ENCODE measurements at regions not wholly inside any gene's neighbourhood (a gene's known extent, or its start where the extent isn't known, plus 50 kb on each side); places are given as distances from the start of the nearest gene placed in this dataset.

DNA sequence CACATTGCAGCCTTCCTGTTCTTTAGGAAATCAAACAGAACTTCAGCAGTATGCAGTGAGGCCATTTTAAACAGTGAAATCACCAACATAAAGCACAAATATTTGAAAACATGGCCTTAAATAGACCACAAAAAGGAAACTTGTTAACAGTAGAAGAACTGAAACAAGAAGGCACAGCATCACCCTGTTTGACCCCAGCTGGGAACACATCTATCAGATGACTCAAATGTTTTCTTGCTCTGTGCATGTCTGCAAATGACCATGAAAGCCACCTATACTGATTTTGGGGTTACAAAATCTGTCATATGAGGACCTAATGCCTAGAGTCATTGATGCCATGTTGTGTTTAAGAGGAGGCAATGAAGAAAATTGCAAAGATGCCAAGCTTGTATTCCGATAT is 123.8 kb upstream of the ADGRF1 start:
- TF ChIP-seq, protein P1, sequence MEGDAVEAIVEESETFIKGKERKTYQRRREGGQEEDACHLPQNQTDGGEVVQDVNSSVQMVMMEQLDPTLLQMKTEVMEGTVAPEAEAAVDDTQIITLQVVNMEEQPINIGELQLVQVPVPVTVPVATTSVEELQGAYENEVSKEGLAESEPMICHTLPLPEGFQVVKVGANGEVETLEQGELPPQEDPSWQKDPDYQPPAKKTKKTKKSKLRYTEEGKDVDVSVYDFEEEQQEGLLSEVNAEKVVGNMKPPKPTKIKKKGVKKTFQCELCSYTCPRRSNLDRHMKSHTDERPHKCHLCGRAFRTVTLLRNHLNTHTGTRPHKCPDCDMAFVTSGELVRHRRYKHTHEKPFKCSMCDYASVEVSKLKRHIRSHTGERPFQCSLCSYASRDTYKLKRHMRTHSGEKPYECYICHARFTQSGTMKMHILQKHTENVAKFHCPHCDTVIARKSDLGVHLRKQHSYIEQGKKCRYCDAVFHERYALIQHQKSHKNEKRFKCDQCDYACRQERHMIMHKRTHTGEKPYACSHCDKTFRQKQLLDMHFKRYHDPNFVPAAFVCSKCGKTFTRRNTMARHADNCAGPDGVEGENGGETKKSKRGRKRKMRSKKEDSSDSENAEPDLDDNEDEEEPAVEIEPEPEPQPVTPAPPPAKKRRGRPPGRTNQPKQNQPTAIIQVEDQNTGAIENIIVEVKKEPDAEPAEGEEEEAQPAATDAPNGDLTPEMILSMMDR (IDR thresholded peaks at IDR 0.05): no peak

DNA sequence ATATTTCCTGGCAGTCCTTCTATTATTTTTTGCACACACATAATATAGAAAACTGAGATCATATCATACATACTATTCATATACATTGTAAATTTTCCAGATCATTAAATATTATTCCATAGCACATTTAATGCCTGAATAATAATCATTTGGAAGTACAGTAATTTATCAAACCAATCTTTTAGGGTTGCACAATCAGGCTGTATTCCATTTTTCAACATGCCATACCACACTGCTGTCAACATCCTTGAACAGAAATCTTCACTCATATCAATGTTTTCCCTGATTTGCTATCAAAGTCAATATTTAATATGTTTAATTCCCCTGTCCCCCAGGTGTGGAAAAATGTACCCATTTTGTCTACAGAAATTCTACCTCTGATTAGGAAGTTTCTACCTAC is 122.7 kb upstream of the ADGRF1 start:
- TF ChIP-seq, protein P1 (IDR thresholded peaks at IDR 0.05): no peak

DNA sequence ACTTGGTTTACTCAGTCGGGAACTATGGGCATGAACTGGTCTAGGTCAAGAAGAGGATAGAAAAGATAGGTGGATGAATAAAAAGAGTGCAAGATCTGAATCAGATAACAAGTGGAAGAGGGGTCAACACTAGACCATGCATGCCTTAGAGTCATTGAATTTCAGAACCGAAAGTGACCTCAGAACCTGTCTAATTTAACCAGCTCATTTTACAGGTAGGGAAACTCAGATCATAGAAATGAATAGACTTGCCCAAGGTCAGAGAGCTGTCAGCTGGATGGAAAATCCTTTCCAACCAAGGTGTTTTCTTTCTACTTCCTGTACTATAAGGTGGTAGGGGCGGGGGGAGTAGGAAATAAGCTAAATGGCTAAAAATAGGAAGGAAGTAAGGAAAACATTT is 121.4 kb upstream of the ADGRF1 start:
- TF ChIP-seq, protein P1 (IDR thresholded peaks at IDR 0.05): no peak

DNA sequence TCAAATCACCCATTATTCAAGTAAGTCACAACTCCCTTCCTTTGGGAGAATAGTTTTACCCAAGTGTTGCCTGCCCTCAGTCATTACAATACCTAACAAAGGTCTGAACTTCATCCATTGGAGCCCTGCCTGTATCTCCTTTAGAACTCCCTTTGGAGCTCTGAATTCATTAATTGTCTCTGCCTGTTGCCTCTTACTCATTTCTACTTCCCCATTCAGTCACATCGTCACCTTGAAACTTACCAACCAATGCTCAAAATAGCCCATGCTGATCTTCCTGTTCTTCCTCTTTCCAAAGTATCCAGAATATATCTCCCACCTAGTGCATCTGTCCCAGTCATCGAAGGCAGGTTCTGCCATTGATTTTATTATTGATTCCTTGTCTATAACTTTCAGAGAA is 120.7 kb upstream of the ADGRF1 start:
- TF ChIP-seq, protein P1 (IDR thresholded peaks at IDR 0.05): no peak

DNA sequence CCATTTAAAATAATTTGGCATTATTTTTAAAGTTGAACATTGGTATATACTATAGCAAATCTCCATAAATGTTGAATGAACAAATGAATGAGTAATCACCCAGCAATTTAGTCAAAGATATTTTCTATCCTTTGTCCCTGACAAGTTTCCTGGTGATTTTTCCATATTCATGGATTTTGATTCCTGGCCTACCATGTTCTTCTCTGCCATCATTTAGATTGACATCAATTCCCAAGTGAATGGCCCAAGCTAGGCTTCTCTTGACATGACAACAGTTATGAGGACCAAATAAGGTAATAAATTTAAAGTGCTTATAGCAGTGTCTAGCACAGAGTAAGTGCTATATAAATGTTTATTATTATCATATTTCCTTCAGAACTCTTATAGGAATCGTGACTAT is 120.1 kb upstream of the ADGRF1 start:
- TF ChIP-seq, protein P1 (IDR thresholded peaks at IDR 0.05): no peak

DNA sequence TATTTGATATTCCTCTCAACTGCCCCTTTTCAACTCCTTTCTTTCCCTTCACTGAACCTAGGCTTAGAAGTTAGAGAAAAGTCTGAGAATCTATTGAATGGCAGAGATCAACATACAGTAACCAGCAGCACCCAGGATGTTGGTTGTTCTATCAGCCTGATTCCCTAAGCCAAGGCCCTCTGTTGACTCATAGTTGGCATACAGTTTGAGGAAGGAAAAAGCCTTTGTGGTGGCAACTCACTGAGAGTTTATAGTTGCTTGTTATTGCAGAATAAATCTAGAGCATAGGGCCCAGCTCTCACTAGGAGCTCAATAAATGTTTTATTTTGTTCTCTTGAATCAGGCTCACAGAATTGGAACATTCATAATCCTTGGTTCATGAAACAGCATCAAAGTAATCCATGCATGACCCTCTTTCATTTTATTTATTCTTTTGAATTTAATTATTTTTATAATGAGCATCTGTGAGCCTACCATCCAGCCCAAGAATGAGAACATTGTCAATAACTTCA is 119.1 kb upstream of the ADGRF1 start:
- TF ChIP-seq, protein P1 (IDR thresholded peaks at IDR 0.05): no peak

DNA sequence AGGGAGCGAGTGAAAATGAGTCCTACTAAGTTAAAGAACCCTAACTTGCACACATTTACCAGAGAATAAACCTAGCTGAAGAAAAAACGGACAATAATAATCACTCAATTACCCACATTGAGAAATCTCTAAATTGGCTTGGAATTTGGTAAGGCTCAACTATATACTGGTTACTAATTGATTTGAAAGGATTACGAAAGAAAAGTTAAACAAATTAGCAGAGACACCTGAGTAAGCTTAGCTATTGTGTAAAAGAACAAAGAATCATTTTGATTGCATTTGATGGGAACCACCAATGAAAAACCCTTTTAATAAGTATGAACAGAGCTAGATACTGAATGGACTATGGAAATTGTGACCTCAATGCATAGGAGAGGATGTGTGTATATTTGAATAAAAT is 118.6 kb upstream of the ADGRF1 start:
- TF ChIP-seq, protein P1 (IDR thresholded peaks at IDR 0.05): no peak

DNA sequence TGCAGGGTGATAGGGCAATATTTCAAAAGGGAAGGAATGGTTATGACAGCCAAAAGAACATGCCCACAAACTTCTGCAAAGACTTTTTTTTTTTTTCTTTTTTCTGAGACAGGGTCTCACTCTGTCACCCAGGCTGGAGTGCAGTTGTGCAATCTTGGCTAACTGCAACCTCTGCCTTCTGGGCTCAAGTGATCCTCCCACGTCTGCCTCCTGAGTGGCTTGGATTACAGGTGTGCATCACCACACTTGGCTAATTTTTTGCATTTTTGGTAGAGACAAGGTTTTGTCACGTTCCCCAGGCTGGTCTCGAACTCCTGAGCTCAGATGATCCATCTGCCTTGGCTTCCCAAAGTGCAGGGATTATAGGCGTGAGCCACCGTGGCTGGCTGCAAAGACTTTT is 117.6 kb upstream of the ADGRF1 start:
- TF ChIP-seq, protein P1 (IDR thresholded peaks at IDR 0.05): no peak

Data from LNCAP (cell line).